GM23248 (cell line): ENCODE measurements at regions not wholly inside any gene's neighbourhood (a gene's known extent, or its start where the extent isn't known, plus 50 kb on each side); places are given as distances from the start of the nearest gene placed in this dataset.

ENCODE experiments used
- EZH2 ChIP-seq: fragments of 200-600 bp; sonication (generic); IDR thresholded peaks from 2 replicates; pipeline ENCODE4 v1.6.1; 2018; ENCODE audit warnings: antibody characterized with exemption, mild to moderate bottlenecking; ENCODE audit not compliant: insufficient read depth, poor library complexity, severe bottlenecking
- EZH2phosphoT487 ChIP-seq: fragments of 200-600 bp; sonication (generic); IDR thresholded peaks from 2 replicates; pipeline ENCODE4 v1.6.1; 2018; ENCODE audit warnings: antibody characterized with exemption, moderate library complexity, mild to moderate bottlenecking, low read depth; ENCODE audit not compliant: insufficient read depth

DNA sequence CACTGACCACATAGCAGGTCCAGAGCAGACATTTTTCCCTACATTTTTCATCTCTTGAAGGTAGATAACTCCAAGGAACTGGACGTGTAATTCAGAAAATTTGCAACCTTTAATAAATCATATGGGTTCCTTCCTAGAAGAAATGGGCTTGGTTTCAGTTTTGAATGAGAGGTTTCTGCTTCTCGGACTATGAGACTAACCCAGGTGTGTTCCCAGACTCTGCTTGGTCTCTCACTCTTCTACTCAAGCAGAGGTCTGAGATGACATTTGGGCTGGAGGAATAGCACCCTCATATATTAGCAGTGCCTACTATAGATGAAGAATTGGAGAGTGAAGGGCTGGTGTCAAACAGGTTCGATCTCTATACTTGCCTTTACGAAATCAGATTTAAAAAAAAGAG, 231.2 kb downstream of the DOK5 start:
- TF ChIP-seq EZH2 (no peak), EZH2phosphoT487 (no peak)
